ENCODE measurements at regions not wholly inside any gene's neighbourhood (a gene's known extent, or its start where the extent isn't known, plus 50 kb on each side); places are given as distances from the start of the nearest gene placed in this dataset.

DNA sequence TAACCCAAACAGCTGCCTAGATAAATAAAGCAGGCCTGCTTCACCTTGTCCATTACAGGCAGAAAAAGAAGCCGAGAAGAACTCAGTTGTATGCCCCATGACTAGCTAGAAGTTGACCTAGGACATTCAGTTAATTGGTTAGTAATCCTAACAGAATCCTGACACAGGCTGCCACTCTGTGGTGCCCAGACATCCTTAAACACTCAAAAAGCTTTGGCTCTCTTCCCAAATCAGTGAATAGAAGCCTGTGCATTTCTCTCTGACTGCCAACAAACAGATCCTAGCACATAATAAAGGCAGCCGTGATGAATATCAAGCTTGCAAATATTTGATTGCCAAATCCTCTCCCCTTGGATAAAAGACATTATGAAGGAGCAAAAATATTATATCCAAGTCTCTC lies 519.1 kb upstream of the EYS start:
- Histone ChIP-seq H3K9ac (ENCODE audit: low read depth in 1 of 3, low read length in 3 of 3) (no peak overlapping the region), H3K36me3 (ENCODE audit: control insufficient read depth in 3 of 3, insufficient read depth in 3 of 3, low read length in 3 of 3) (no peaks in the 10 kb centered on the region), H3K9me3 (ENCODE audit: control insufficient read depth in 3 of 3, low read length in 3 of 3) (no peaks in the 10 kb centered on the region), H3K27ac (ENCODE audit: low read depth, low read length) (no peak overlapping the region), H3K4me1 (ENCODE audit: control insufficient read depth in 3 of 3, insufficient read depth in 3 of 3, low read length in 3 of 3) (no peaks in the 10 kb centered on the region), H3K4me3 (ENCODE audit: low read length in 3 of 3) (no peak overlapping the region), H3K27me3 (ENCODE audit: control insufficient read depth in 3 of 3, insufficient read depth in 3 of 3, low read length in 3 of 3) (no peaks in the 10 kb centered on the region)

GRCh38 chr6:66210964-66211363 lies 503.9 kb upstream of the EYS start:
- no peak overlapping the region for H3K4me3 ChIP-seq (ENCODE audit: low read length in 3 of 3)
- H3K9ac ChIP-seq (ENCODE audit: low read depth in 1 of 3, low read length in 3 of 3), result no peak overlapping the region
- H3K27ac ChIP-seq (ENCODE audit: low read depth, low read length), result no peak overlapping the region
- no peaks in the 10 kb centered on the region for H3K27me3 ChIP-seq (ENCODE audit: control insufficient read depth in 3 of 3, insufficient read depth in 3 of 3, low read length in 3 of 3)
- peaks cover 0 to 2% (median 1%) of the 10 kb centered on the region in 3 donors for H3K9me3 ChIP-seq (ENCODE audit: control insufficient read depth in 3 of 3, low read length in 3 of 3)
- no peaks in the 10 kb centered on the region for H3K36me3 ChIP-seq (ENCODE audit: control insufficient read depth in 3 of 3, insufficient read depth in 3 of 3, low read length in 3 of 3)
- no peaks in the 10 kb centered on the region for H3K4me1 ChIP-seq (ENCODE audit: control insufficient read depth in 3 of 3, insufficient read depth in 3 of 3, low read length in 3 of 3)

DNA sequence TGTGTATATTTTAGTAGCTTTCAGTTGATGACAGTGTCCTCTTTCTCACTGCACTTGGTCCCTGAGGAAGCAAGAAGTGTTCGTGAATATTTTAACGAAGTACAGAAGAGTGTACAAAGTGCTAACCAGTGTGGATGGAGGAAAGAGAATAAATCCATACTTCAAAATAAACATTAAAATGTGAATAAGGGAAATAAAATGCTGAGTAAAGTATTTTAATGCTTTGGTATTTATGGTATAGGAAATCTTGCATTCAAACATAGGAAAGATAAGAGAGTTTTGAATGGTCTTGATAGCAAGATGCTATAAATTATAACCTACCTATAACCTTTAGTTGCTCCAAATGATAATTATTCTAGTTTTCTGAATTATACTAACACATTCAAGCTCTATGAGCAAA lies 493.4 kb upstream of the EYS start:
- Histone ChIP-seq H3K9me3 (ENCODE audit: control insufficient read depth in 3 of 3, low read length in 3 of 3) (peaks cover 0 to 2% (median 0%) of the 10 kb centered on the region in 3 donors), H3K9ac (ENCODE audit: low read depth in 1 of 3, low read length in 3 of 3) (no peak overlapping the region), H3K4me3 (ENCODE audit: low read length in 3 of 3) (no peak overlapping the region), H3K27me3 (ENCODE audit: control insufficient read depth in 3 of 3, insufficient read depth in 3 of 3, low read length in 3 of 3) (no peaks in the 10 kb centered on the region), H3K27ac (ENCODE audit: low read depth, low read length) (no peak overlapping the region), H3K4me1 (ENCODE audit: control insufficient read depth in 3 of 3, insufficient read depth in 3 of 3, low read length in 3 of 3) (no peaks in the 10 kb centered on the region), H3K36me3 (ENCODE audit: control insufficient read depth in 3 of 3, insufficient read depth in 3 of 3, low read length in 3 of 3) (no peaks in the 10 kb centered on the region)

- Histone ChIP-seq H3K27ac (ENCODE audit: low read depth, low read length) (no peak overlapping the region), H3K36me3 (ENCODE audit: control insufficient read depth in 3 of 3, insufficient read depth in 3 of 3, low read length in 3 of 3) (no peaks in the 10 kb centered on the region), H3K9me3 (ENCODE audit: control insufficient read depth in 3 of 3, low read length in 3 of 3) (peaks cover 0 to 2% (median 0%) of the 10 kb centered on the region in 3 donors), H3K4me3 (ENCODE audit: low read length in 3 of 3) (no peak overlapping the region), H3K9ac (ENCODE audit: low read depth in 1 of 3, low read length in 3 of 3) (no peak overlapping the region), H3K27me3 (ENCODE audit: control insufficient read depth in 3 of 3, insufficient read depth in 3 of 3, low read length in 3 of 3) (no peaks in the 10 kb centered on the region), H3K4me1 (ENCODE audit: control insufficient read depth in 3 of 3, insufficient read depth in 3 of 3, low read length in 3 of 3) (no peaks in the 10 kb centered on the region)
Observed at GRCh38 chr6:66199171-66199570, 492.1 kb upstream of the EYS start.

- H3K4me3 ChIP-seq (ENCODE audit: low read length in 3 of 3), result no peak overlapping the region
- H3K9ac ChIP-seq (ENCODE audit: low read depth in 1 of 3, low read length in 3 of 3), result no peak overlapping the region
- H3K4me1 ChIP-seq (ENCODE audit: control insufficient read depth in 3 of 3, insufficient read depth in 3 of 3, low read length in 3 of 3), result no peaks in the 10 kb centered on the region
- H3K9me3 ChIP-seq (ENCODE audit: control insufficient read depth in 3 of 3, low read length in 3 of 3), result peaks cover 0 to 2% (median 0%) of the 10 kb centered on the region in 3 donors
- H3K27ac ChIP-seq (ENCODE audit: low read depth, low read length), result no peak overlapping the region
- H3K36me3 ChIP-seq (ENCODE audit: control insufficient read depth in 3 of 3, insufficient read depth in 3 of 3, low read length in 3 of 3), result no peaks in the 10 kb centered on the region
- H3K27me3 ChIP-seq (ENCODE audit: control insufficient read depth in 3 of 3, insufficient read depth in 3 of 3, low read length in 3 of 3), result no peaks in the 10 kb centered on the region
Observed at GRCh38 chr6:66198062-66198624, 491.1 kb upstream of the EYS start.

GRCh38 chr6:66190858-66191257 lies 483.8 kb upstream of the EYS start:
- Histone ChIP-seq H3K4me1 (ENCODE audit: control insufficient read depth in 3 of 3, insufficient read depth in 3 of 3, low read length in 3 of 3) (no peaks in the 10 kb centered on the region), H3K27me3 (ENCODE audit: control insufficient read depth in 3 of 3, insufficient read depth in 3 of 3, low read length in 3 of 3) (no peaks in the 10 kb centered on the region), H3K36me3 (ENCODE audit: control insufficient read depth in 3 of 3, insufficient read depth in 3 of 3, low read length in 3 of 3) (no peaks in the 10 kb centered on the region), H3K4me3 (ENCODE audit: low read length in 3 of 3) (no peak overlapping the region), H3K9ac (ENCODE audit: low read depth in 1 of 3, low read length in 3 of 3) (no peak overlapping the region), H3K9me3 (ENCODE audit: control insufficient read depth in 3 of 3, low read length in 3 of 3) (no peaks in the 10 kb centered on the region), H3K27ac (ENCODE audit: low read depth, low read length) (no peak overlapping the region)

- Histone ChIP-seq H3K9me3 (ENCODE audit: control insufficient read depth in 3 of 3, low read length in 3 of 3) (no peaks in the 10 kb centered on the region), H3K36me3 (ENCODE audit: control insufficient read depth in 3 of 3, insufficient read depth in 3 of 3, low read length in 3 of 3) (no peaks in the 10 kb centered on the region), H3K27me3 (ENCODE audit: control insufficient read depth in 3 of 3, insufficient read depth in 3 of 3, low read length in 3 of 3) (no peaks in the 10 kb centered on the region), H3K4me3 (ENCODE audit: low read length in 3 of 3) (no peak overlapping the region), H3K4me1 (ENCODE audit: control insufficient read depth in 3 of 3, insufficient read depth in 3 of 3, low read length in 3 of 3) (no peaks in the 10 kb centered on the region), H3K9ac (ENCODE audit: low read depth in 1 of 3, low read length in 3 of 3) (no peak overlapping the region), H3K27ac (ENCODE audit: low read depth, low read length) (no peak overlapping the region)
Observed at GRCh38 chr6:66189915-66190314, 482.9 kb upstream of the EYS start.

GRCh38 chr6:66186756-66187155 lies 479.7 kb upstream of the EYS start:
- Histone ChIP-seq H3K27me3 (ENCODE audit: control insufficient read depth in 3 of 3, insufficient read depth in 3 of 3, low read length in 3 of 3) (no peaks in the 10 kb centered on the region), H3K4me1 (ENCODE audit: control insufficient read depth in 3 of 3, insufficient read depth in 3 of 3, low read length in 3 of 3) (no peaks in the 10 kb centered on the region), H3K36me3 (ENCODE audit: control insufficient read depth in 3 of 3, insufficient read depth in 3 of 3, low read length in 3 of 3) (no peaks in the 10 kb centered on the region), H3K27ac (ENCODE audit: low read depth, low read length) (no peak overlapping the region), H3K9ac (ENCODE audit: low read depth in 1 of 3, low read length in 3 of 3) (no peak overlapping the region), H3K4me3 (ENCODE audit: low read length in 3 of 3) (no peak overlapping the region), H3K9me3 (ENCODE audit: control insufficient read depth in 3 of 3, low read length in 3 of 3) (no peaks in the 10 kb centered on the region)

DNA sequence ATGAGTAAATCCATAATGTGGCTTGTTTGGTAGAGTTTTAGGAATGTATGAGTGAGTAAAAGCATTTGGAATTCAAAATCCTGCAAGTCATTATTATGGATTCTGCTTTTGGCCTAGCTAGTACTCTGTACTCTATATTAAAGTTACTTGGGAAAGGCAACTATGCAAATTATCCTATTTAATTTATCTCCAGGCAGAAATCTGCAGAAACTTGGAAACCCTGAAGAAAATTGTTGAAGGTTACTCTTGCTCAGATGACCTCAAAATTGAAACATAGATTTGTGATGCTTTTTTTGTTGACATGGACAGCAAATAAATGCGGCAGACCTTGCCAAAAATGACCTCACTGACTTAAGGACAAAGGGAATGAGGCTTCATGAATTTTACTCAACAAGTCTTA lies 477.1 kb upstream of the EYS start:
- Histone ChIP-seq H3K27ac (ENCODE audit: low read depth, low read length) (no peak overlapping the region), H3K4me1 (ENCODE audit: control insufficient read depth in 3 of 3, insufficient read depth in 3 of 3, low read length in 3 of 3) (no peaks in the 10 kb centered on the region), H3K36me3 (ENCODE audit: control insufficient read depth in 3 of 3, insufficient read depth in 3 of 3, low read length in 3 of 3) (no peaks in the 10 kb centered on the region), H3K27me3 (ENCODE audit: control insufficient read depth in 3 of 3, insufficient read depth in 3 of 3, low read length in 3 of 3) (no peaks in the 10 kb centered on the region), H3K4me3 (ENCODE audit: low read length in 3 of 3) (no peak overlapping the region), H3K9ac (ENCODE audit: low read depth in 1 of 3, low read length in 3 of 3) (no peak overlapping the region), H3K9me3 (ENCODE audit: control insufficient read depth in 3 of 3, low read length in 3 of 3) (no peaks in the 10 kb centered on the region)

DNA sequence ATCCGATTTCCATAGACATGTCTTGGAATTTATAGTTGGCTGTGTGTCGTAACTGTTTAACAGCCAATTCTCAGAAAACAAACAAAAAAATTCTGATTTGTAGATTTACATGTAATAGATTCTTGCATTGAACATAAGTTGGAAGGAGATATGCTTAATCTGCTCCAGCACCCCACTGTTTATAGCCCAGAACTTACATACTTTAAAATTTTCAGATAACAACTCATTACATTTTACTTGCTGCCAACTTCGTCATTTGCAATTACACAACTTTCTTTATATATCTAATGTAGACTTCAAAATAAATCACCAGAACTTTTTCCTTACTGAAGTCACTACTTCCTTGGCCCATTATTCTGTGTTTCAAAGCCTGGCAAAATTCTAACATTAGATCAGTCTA lies 472.3 kb upstream of the EYS start:
- Histone ChIP-seq H3K27me3 (ENCODE audit: control insufficient read depth in 3 of 3, insufficient read depth in 3 of 3, low read length in 3 of 3) (no peaks in the 10 kb centered on the region), H3K9me3 (ENCODE audit: control insufficient read depth in 3 of 3, low read length in 3 of 3) (no peaks in the 10 kb centered on the region), H3K36me3 (ENCODE audit: control insufficient read depth in 3 of 3, insufficient read depth in 3 of 3, low read length in 3 of 3) (no peaks in the 10 kb centered on the region), H3K4me1 (ENCODE audit: control insufficient read depth in 3 of 3, insufficient read depth in 3 of 3, low read length in 3 of 3) (no peaks in the 10 kb centered on the region), H3K9ac (ENCODE audit: low read depth in 1 of 3, low read length in 3 of 3) (no peak overlapping the region), H3K27ac (ENCODE audit: low read depth, low read length) (no peak overlapping the region), H3K4me3 (ENCODE audit: low read length in 3 of 3) (no peak overlapping the region)

DNA sequence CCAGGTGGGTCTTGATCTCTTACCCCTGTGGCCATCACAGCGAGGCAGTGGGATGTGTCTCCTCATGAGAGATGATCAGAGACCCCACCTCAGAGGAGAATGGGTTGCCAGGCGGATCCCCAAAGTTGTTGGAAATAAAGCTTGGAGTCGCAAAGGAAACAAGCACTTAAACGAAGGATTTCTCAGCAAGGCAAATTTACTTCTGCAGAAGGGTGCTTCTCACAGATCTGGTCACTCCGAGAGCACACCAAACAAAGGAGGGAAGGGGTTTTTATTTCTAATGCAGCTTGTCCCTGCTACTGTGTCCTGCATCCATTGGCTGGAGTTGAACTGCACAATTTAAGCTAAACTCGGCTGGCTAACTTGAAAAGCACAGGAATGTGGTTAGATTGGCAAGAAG lies 466.6 kb upstream of the EYS start:
- Histone ChIP-seq H3K4me1 (ENCODE audit: control insufficient read depth in 3 of 3, insufficient read depth in 3 of 3, low read length in 3 of 3) (no peaks in the 10 kb centered on the region), H3K27ac (ENCODE audit: low read depth, low read length) (no peak overlapping the region), H3K4me3 (ENCODE audit: low read length in 3 of 3) (no peak overlapping the region), H3K36me3 (ENCODE audit: control insufficient read depth in 3 of 3, insufficient read depth in 3 of 3, low read length in 3 of 3) (no peaks in the 10 kb centered on the region), H3K9ac (ENCODE audit: low read depth in 1 of 3, low read length in 3 of 3) (no peak overlapping the region), H3K27me3 (ENCODE audit: control insufficient read depth in 3 of 3, insufficient read depth in 3 of 3, low read length in 3 of 3) (no peaks in the 10 kb centered on the region), H3K9me3 (ENCODE audit: control insufficient read depth in 3 of 3, low read length in 3 of 3) (no peaks in the 10 kb centered on the region)
